ENCODE measurements at regions not wholly inside any gene's neighbourhood (a gene's known extent, or its start where the extent isn't known, plus 50 kb on each side); places are given as distances from the start of the nearest gene placed in this dataset.

DNA sequence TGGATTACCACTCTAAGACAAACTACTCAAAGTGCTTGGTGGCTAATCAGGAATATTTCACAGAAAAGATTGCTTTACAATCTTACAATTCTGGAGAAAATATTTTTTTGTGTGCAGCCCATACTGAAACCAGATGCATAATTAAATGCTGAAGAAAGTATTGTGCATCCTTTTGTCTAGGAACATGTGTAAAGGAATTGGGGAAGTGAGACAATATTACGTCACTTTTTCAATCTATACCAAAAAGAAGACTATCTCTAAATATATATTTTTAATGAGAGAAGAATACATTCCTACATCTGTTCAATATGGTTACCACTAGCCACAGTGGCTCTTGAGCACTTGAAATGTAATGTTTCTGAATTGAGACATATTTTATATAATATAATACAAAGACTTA lies 992.5 kb upstream of the ADGRB3 start:
- TF ChIP-seq, protein P1, sequence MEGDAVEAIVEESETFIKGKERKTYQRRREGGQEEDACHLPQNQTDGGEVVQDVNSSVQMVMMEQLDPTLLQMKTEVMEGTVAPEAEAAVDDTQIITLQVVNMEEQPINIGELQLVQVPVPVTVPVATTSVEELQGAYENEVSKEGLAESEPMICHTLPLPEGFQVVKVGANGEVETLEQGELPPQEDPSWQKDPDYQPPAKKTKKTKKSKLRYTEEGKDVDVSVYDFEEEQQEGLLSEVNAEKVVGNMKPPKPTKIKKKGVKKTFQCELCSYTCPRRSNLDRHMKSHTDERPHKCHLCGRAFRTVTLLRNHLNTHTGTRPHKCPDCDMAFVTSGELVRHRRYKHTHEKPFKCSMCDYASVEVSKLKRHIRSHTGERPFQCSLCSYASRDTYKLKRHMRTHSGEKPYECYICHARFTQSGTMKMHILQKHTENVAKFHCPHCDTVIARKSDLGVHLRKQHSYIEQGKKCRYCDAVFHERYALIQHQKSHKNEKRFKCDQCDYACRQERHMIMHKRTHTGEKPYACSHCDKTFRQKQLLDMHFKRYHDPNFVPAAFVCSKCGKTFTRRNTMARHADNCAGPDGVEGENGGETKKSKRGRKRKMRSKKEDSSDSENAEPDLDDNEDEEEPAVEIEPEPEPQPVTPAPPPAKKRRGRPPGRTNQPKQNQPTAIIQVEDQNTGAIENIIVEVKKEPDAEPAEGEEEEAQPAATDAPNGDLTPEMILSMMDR (conservative IDR thresholded peaks at IDR 0.05), result no peak
- TF ChIP-seq EZH2 (IDR thresholded peaks at IDR 0.05; ENCODE audit: low read depth), result no peak

Data from PC-9 (cell line).